ENCODE measurements at regions not wholly inside any gene's neighbourhood (a gene's known extent, or its start where the extent isn't known, plus 50 kb on each side); places are given as distances from the start of the nearest gene placed in this dataset.

DNA sequence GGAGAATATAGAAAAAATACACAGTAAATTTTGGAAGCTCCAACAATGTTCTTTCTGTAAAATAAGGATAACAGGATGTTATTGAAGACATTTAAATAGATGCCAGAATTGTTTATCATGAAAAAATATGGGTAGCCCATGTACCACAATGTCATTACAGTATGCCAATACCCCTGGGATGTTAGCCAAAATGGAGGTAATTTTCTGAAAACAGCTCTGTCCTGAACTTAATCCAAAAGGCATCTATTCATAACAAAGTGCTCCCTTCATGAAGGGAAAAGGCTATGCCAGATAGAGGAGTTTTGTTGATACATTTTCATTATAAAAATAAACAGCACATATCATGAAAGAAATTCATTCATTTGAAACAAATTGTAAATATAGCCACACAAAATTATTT, 1902.6 kb upstream of the AGA start:
- TF ChIP-seq REST (IDR thresholded peaks at IDR 0.05; ENCODE audit: insufficient replicate concordance, low read depth), result no peak
- TF ChIP-seq, protein P1, sequence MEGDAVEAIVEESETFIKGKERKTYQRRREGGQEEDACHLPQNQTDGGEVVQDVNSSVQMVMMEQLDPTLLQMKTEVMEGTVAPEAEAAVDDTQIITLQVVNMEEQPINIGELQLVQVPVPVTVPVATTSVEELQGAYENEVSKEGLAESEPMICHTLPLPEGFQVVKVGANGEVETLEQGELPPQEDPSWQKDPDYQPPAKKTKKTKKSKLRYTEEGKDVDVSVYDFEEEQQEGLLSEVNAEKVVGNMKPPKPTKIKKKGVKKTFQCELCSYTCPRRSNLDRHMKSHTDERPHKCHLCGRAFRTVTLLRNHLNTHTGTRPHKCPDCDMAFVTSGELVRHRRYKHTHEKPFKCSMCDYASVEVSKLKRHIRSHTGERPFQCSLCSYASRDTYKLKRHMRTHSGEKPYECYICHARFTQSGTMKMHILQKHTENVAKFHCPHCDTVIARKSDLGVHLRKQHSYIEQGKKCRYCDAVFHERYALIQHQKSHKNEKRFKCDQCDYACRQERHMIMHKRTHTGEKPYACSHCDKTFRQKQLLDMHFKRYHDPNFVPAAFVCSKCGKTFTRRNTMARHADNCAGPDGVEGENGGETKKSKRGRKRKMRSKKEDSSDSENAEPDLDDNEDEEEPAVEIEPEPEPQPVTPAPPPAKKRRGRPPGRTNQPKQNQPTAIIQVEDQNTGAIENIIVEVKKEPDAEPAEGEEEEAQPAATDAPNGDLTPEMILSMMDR (IDR thresholded peaks at IDR 0.05; ENCODE audit: insufficient read depth, low read length), result no peak

All from HL-60 (cell line).